Left forelimb (tissue), 1 donor: ENCODE measurements at regions not wholly inside any gene's neighbourhood (a gene's known extent, or its start where the extent isn't known, plus 50 kb on each side); places are given as distances from the start of the nearest gene placed in this dataset.

Source experiments
- DNase-seq: peaks from one replicate; pipeline ENCODE4 v3.0.0-alpha.2; 2018; ENCODE audit warnings: low spot score

GRCh38 chr10:128852902-128853301 is 614.1 kb upstream of the MGMT start:
- no peak for DNase-seq

GRCh38 chr10:128853537-128853936 is 613.5 kb upstream of the MGMT start:
- DNase-seq, result no peak

GRCh38 chr10:128854204-128854603 is 612.8 kb upstream of the MGMT start:
- DNase-seq, result no peak

GRCh38 chr10:128854963-128855362 is 612.1 kb upstream of the MGMT start:
- DNase-seq, result peak; percentile 90

GRCh38 chr10:128855618-128856428 is 611.2 kb upstream of the MGMT start:
- no peak for DNase-seq

GRCh38 chr10:128859738-128860386 is 607.2 kb upstream of the MGMT start:
- no peak for DNase-seq

- no peak for DNase-seq
Observed at GRCh38 chr10:128860574-128860973, 606.5 kb upstream of the MGMT start.

GRCh38 chr10:128861018-128861901 is 605.8 kb upstream of the MGMT start:
- DNase-seq, result peak; percentile 54

GRCh38 chr10:128863411-128863810 is 603.6 kb upstream of the MGMT start:
- no peak for DNase-seq

GRCh38 chr10:128863823-128864405 is 603.1 kb upstream of the MGMT start:
- DNase-seq, result no peak

GRCh38 chr10:128864554-128865295 is 602.3 kb upstream of the MGMT start:
- DNase-seq, result peak; percentile 55

GRCh38 chr10:128865436-128866195 is 601.4 kb upstream of the MGMT start:
- DNase-seq, result peak; percentile 72

GRCh38 chr10:128866551-128866950 is 600.5 kb upstream of the MGMT start:
- no peak for DNase-seq

GRCh38 chr10:128867210-128867609 is 599.8 kb upstream of the MGMT start:
- no peak for DNase-seq

- no peak for DNase-seq
Observed at GRCh38 chr10:128867819-128868218, 599.2 kb upstream of the MGMT start.

GRCh38 chr10:128868481-128868880 is 598.6 kb upstream of the MGMT start:
- no peak for DNase-seq

- no peak for DNase-seq
Observed at GRCh38 chr10:128869101-128869749, 597.8 kb upstream of the MGMT start.

GRCh38 chr10:128870830-128871597 is 596.0 kb upstream of the MGMT start:
- DNase-seq, result no peak

- DNase-seq, result no peak
Observed at GRCh38 chr10:128871671-128872231, 595.3 kb upstream of the MGMT start.
